T-cell (primary cell): ENCODE measurements at regions not wholly inside any gene's neighbourhood (a gene's known extent, or its start where the extent isn't known, plus 50 kb on each side); places are given as distances from the start of the nearest gene placed in this dataset.
"Not testable (repeated sequence)": the region's sequence is repeated elsewhere in the genome, so short reads cannot be mapped to it uniquely, and the experiment has no call there.

ENCODE experiments used
- ATAC-seq, 4 experiments: fragments of 200-7000 bp in 3 of 4; fragments of 150-1000 bp in 1 of 4; cut with Tn5 transposase; replicated peaks in 1 of 4; 1 replicate in 3 of 4; 2 replicates in 1 of 4; pipeline ENCODE4 v1.10.0; 2021; ENCODE audit warnings: moderate library complexity in 3 of 4, mild to moderate bottlenecking in 2 of 4, moderate number of reproducible peaks in 1 of 4
- CTCF ChIA-PET, 2 donors: fragments of 300-600 bp; sonication (Branson Sonifier 250); formaldehyde crosslinking; loops; one replicate each; lab custom pipeline; 2022; ENCODE audit warnings: antibody characterized with exemption in 2 of 2; lab: Charles Lee
- POLR2A ChIA-PET, 2 donors: fragments of 300-600 bp; sonication (Branson Sonifier 250); formaldehyde crosslinking; loops; one replicate each; lab custom pipeline; 2022; ENCODE audit warnings: antibody characterized with exemption in 2 of 2; lab: Charles Lee
- DNase-seq, 35 experiments: peaks; one replicate each; pipeline versions ENCODE4 v3.0.0 to v3.0.0-alpha.2; 2013 to 2023
- H3K27ac ChIP-seq: one replicate; pipeline ENCODE4 v1.5.1; 2013; ENCODE audit warnings: low read length
- H3K27me3 ChIP-seq, 2 experiments: replicated peaks in 1 of 2; 1 replicate in 1 of 2; 2 replicates in 1 of 2; pipeline versions ENCODE4 v1.6.1 to v1.7.0; 2013; ENCODE audit warnings: low read length in 1 of 2, mixed read lengths in 1 of 2; ENCODE audit not compliant: control insufficient read depth in 2 of 2, insufficient read depth in 2 of 2; ENCODE audit errors: extremely low read depth in 1 of 2
- H3K36me3 ChIP-seq, 2 donors: 1 replicate in 1 of 2; 2 replicates in 1 of 2; pipeline versions ENCODE4 v1.6.1 to v1.7.0; 2013; ENCODE audit warnings: low read length in 1 of 2; ENCODE audit not compliant: control insufficient read depth in 2 of 2, insufficient read depth in 1 of 2; ENCODE audit errors: extremely low read depth in 1 of 2
- H3K4me1 ChIP-seq, 2 experiments: 1 replicate in 1 of 2; 2 replicates in 1 of 2; pipeline versions ENCODE4 v1.6.1 to v1.7.0; 2013; ENCODE audit warnings: low read length in 2 of 2, mixed read lengths in 1 of 2; ENCODE audit not compliant: insufficient read depth in 2 of 2, control insufficient read depth in 1 of 2; ENCODE audit errors: extremely low read depth in 1 of 2
- H3K4me3 ChIP-seq, 2 donors: 1 replicate in 1 of 2; 2 replicates in 1 of 2; pipeline versions ENCODE4 v1.5.1 to v1.7.0; 2013; ENCODE audit warnings: mild to moderate bottlenecking in 2 of 2, low read length in 1 of 2, moderate library complexity in 1 of 2; ENCODE audit not compliant: control insufficient read depth in 1 of 2; ENCODE audit errors: extremely low read depth in 1 of 2
- H3K9me3 ChIP-seq: 2 replicates; pipeline ENCODE4 v1.7.0; 2013
- H3K27ac Mint-ChIP-seq, 2 donors: one replicate each; pipeline ENCODE4 v1.8.0; 2020 to 2021; ENCODE audit warnings: mild to moderate bottlenecking in 2 of 2, mixed read lengths in 2 of 2
- H3K27me3 Mint-ChIP-seq, 2 donors: one replicate each; pipeline ENCODE4 v1.8.0; 2021 to 2022; ENCODE audit warnings: mixed read lengths in 2 of 2
- H3K36me3 Mint-ChIP-seq: one replicate; pipeline ENCODE4 v1.8.0; 2021; ENCODE audit warnings: mixed read lengths
- H3K4me1 Mint-ChIP-seq, 3 donors: one replicate each; pipeline ENCODE4 v1.8.0; 2020 to 2022; ENCODE audit warnings: mixed read lengths in 3 of 3, mild to moderate bottlenecking in 1 of 3
- H3K4me3 Mint-ChIP-seq, 3 donors: one replicate each; pipeline ENCODE4 v1.8.0; 2020 to 2022; ENCODE audit warnings: mild to moderate bottlenecking in 3 of 3, mixed read lengths in 3 of 3, moderate library complexity in 3 of 3
- H3K9me3 Mint-ChIP-seq, 3 donors: one replicate each; pipeline ENCODE4 v1.8.0; 2020 to 2022; ENCODE audit warnings: mixed read lengths in 3 of 3
- WGBS: methylation state at CpG from one replicate; pipeline ENCODE4 v1.1.5; 2013; ENCODE audit warnings: missing lambda C conversion rate; ENCODE audit not compliant: insufficient coverage; 5-methylcytosine and 5-hydroxymethylcytosine counted together

- not testable (repeated sequence) for H3K36me3 ChIP-seq, H3K4me3 Mint-ChIP-seq
These were observed 952.3 kb upstream of the PCDH20 start for GRCh38 chr13:62367971-62368370.

GRCh38 chr13:62360609-62361008 lies 945.0 kb upstream of the PCDH20 start:
- H3K27ac ChIP-seq: no peak overlapping the region
- H3K27me3 ChIP-seq: no peaks in the 10 kb centered on the region
- H3K27me3 Mint-ChIP-seq: no peaks in the 10 kb centered on the region
- no peak overlapping the region for H3K27ac Mint-ChIP-seq
- CTCF ChIA-PET: no interaction called here
- no peaks in the 10 kb centered on the region for H3K36me3 Mint-ChIP-seq
- DNase-seq (no peak), ATAC-seq (no peak)
- H3K4me1 Mint-ChIP-seq: no peaks in the 10 kb centered on the region
- no peak overlapping the region for H3K4me3 ChIP-seq
- H3K4me3 Mint-ChIP-seq: no peak overlapping the region
- POLR2A ChIA-PET: no interaction called here
- no peaks in the 10 kb centered on the region for H3K4me1 ChIP-seq
- H3K9me3 ChIP-seq: no peaks in the 10 kb centered on the region
- H3K36me3 ChIP-seq: no peaks in the 10 kb centered on the region
- H3K9me3 Mint-ChIP-seq: peaks cover 6 to 11% (median 10%) of the 10 kb centered on the region in 3 donors

More at GRCh38 chr13:62367971-62368370, 952.3 kb upstream of the PCDH20 start:
- ATAC-seq, H3K27ac ChIP-seq, H3K27me3 ChIP-seq, H3K4me1 Mint-ChIP-seq, POLR2A ChIA-PET, H3K27me3 Mint-ChIP-seq, H3K27ac Mint-ChIP-seq, H3K9me3 ChIP-seq, CTCF ChIA-PET, H3K4me3 ChIP-seq, H3K36me3 Mint-ChIP-seq, H3K4me1 ChIP-seq, DNase-seq: not testable (repeated sequence)
- H3K9me3 Mint-ChIP-seq: peaks cover 4 to 15% (median 9%) of the 10 kb centered on the region in 3 donors
- WGBS: no CpG with 5 or more reads among the region's 3 CpGs

- no peaks in the 10 kb centered on the region for H3K27me3 Mint-ChIP-seq
- no peak for ATAC-seq
- no peaks in the 10 kb centered on the region for H3K4me1 Mint-ChIP-seq
- Histone ChIP-seq H3K4me3 (no peak overlapping the region), H3K27ac (no peak overlapping the region), H3K36me3 (no peaks in the 10 kb centered on the region), H3K4me1 (no peaks in the 10 kb centered on the region), H3K9me3 (no peaks in the 10 kb centered on the region), H3K27me3 (no peaks in the 10 kb centered on the region)
- no peak overlapping the region for H3K27ac Mint-ChIP-seq
- CTCF ChIA-PET: no interaction called here
- peaks cover 6 to 11% (median 10%) of the 10 kb centered on the region in 3 donors for H3K9me3 Mint-ChIP-seq
- POLR2A ChIA-PET: no interaction called here
- no peak overlapping the region for H3K4me3 Mint-ChIP-seq
- no peak for DNase-seq
- no peaks in the 10 kb centered on the region for H3K36me3 Mint-ChIP-seq
These were observed 942.9 kb upstream of the PCDH20 start for GRCh38 chr13:62358646-62358932.

- no peak overlapping the region for H3K4me3 Mint-ChIP-seq
- H3K27me3 Mint-ChIP-seq: no peaks in the 10 kb centered on the region
- Histone ChIP-seq H3K9me3 (no peaks in the 10 kb centered on the region), H3K4me1 (no peaks in the 10 kb centered on the region), H3K27ac (no peak overlapping the region), H3K27me3 (no peaks in the 10 kb centered on the region), H3K36me3 (no peaks in the 10 kb centered on the region), H3K4me3 (no peak overlapping the region)
- no peak overlapping the region for H3K27ac Mint-ChIP-seq
- DNase-seq (no peak), ATAC-seq (no peak)
- H3K36me3 Mint-ChIP-seq: no peaks in the 10 kb centered on the region
- ChIA-PET POLR2A (no interaction called here), CTCF (no interaction called here)
- 86% methylated on average over 1 of the region's 2 CpGs for WGBS
- H3K4me1 Mint-ChIP-seq: no peaks in the 10 kb centered on the region
- peaks cover 6 to 11% (median 10%) of the 10 kb centered on the region in 3 donors for H3K9me3 Mint-ChIP-seq
These were observed 942.4 kb upstream of the PCDH20 start for GRCh38 chr13:62357887-62358645.

- Mint-ChIP-seq H3K4me3 (no peak overlapping the region), H3K36me3 (no peaks in the 10 kb centered on the region), H3K9me3 (peaks cover 7 to 13% (median 10%) of the 10 kb centered on the region in 3 donors), H3K27ac (no peak overlapping the region), H3K4me1 (no peaks in the 10 kb centered on the region), H3K27me3 (no peaks in the 10 kb centered on the region)
- Histone ChIP-seq H3K27ac (no peak overlapping the region), H3K4me3 (no peak overlapping the region), H3K4me1 (no peaks in the 10 kb centered on the region), H3K27me3 (no peaks in the 10 kb centered on the region), H3K36me3 (no peaks in the 10 kb centered on the region), H3K9me3 (no peaks in the 10 kb centered on the region)
- no CpG with 5 or more reads among the region's 1 CpG for WGBS
- CTCF ChIA-PET: no interaction called here
- POLR2A ChIA-PET: no interaction called here
- DNase-seq: no peak
- no peak for ATAC-seq
These were observed 941.3 kb upstream of the PCDH20 start for GRCh38 chr13:62356977-62357376.

GRCh38 chr13:62337109-62337880 lies 921.6 kb upstream of the PCDH20 start:
- Mint-ChIP-seq H3K36me3 (no peaks in the 10 kb centered on the region), H3K4me3 (no peak overlapping the region), H3K4me1 (no peaks in the 10 kb centered on the region), H3K9me3 (peaks cover 4 to 5% (median 4%) of the 10 kb centered on the region in 3 donors), H3K27ac (no peak overlapping the region), H3K27me3 (no peaks in the 10 kb centered on the region)
- Histone ChIP-seq H3K4me1 (no peaks in the 10 kb centered on the region), H3K36me3 (no peaks in the 10 kb centered on the region), H3K4me3 (no peak overlapping the region), H3K27me3 (no peaks in the 10 kb centered on the region), H3K27ac (no peak overlapping the region), H3K9me3 (no peaks in the 10 kb centered on the region)
- CTCF ChIA-PET: no interaction called here
- ATAC-seq (no peak), DNase-seq (no peak)
- WGBS: 43% methylated on average over 1 of the region's 2 CpGs
- POLR2A ChIA-PET: interaction anchor here in 1 of 2 donors (0.5 kb wide), 1 partner anchor 9 kb away, joined by 3 read pairs; no protein-coding TSS in a partner anchor
